ENCODE measurements at regions not wholly inside any gene's neighbourhood (a gene's known extent, or its start where the extent isn't known, plus 50 kb on each side); places are given as distances from the start of the nearest gene placed in this dataset.

DNA sequence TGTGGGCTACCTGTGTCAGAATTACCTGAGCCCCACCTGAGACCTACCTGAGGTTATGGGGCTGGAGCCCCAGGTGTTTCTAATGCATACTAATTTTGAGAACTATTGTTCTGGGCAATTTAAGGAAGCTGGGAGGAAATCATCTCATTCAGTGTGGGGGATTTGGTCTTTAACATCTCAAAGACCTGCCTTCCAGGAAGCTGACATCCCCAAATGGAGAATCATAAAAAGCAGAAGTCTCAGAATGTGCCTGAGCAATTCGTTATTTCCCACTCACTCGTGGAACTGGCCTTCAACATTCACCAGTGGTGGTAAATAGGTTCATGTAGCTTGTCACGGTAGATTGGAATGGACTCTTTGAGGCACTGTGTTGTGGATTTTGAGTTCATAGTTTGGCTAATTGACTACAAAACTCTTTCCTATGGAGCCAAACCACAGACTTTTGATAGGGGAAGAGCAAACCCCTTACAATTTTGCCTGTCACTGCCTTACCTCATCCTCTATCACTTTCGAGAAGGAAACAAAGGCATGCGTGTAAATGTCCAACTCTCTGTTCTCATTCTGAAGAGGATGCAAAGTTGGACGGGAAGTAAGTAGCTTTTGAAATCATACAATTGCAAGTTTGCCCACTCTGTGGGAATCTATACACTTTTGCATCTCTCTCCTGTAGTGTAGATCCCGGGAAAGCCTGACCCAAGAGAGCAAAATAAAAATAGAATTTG lies 521.0 kb upstream of the MDFIC2 start:
- TF ChIP-seq, protein P1, sequence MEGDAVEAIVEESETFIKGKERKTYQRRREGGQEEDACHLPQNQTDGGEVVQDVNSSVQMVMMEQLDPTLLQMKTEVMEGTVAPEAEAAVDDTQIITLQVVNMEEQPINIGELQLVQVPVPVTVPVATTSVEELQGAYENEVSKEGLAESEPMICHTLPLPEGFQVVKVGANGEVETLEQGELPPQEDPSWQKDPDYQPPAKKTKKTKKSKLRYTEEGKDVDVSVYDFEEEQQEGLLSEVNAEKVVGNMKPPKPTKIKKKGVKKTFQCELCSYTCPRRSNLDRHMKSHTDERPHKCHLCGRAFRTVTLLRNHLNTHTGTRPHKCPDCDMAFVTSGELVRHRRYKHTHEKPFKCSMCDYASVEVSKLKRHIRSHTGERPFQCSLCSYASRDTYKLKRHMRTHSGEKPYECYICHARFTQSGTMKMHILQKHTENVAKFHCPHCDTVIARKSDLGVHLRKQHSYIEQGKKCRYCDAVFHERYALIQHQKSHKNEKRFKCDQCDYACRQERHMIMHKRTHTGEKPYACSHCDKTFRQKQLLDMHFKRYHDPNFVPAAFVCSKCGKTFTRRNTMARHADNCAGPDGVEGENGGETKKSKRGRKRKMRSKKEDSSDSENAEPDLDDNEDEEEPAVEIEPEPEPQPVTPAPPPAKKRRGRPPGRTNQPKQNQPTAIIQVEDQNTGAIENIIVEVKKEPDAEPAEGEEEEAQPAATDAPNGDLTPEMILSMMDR (IDR thresholded peaks at IDR 0.05), result no peak
- no peak for TF ChIP-seq POLR2AphosphoS5 (IDR thresholded peaks at IDR 0.05)
